ENCODE measurements at regions not wholly inside any gene's neighbourhood (a gene's known extent, or its start where the extent isn't known, plus 50 kb on each side); places are given as distances from the start of the nearest gene placed in this dataset.
"Not testable (repeated sequence)": the region's sequence is repeated elsewhere in the genome, so short reads cannot be mapped to it uniquely, and the experiment has no call there.

GRCh38 chr3:6468589-6468988 lies 392.3 kb upstream of the GRM7 start:
- DNase-seq: no peak

GRCh38 chr3:6471744-6472143 lies 389.2 kb upstream of the GRM7 start:
- no peak for DNase-seq

DNA sequence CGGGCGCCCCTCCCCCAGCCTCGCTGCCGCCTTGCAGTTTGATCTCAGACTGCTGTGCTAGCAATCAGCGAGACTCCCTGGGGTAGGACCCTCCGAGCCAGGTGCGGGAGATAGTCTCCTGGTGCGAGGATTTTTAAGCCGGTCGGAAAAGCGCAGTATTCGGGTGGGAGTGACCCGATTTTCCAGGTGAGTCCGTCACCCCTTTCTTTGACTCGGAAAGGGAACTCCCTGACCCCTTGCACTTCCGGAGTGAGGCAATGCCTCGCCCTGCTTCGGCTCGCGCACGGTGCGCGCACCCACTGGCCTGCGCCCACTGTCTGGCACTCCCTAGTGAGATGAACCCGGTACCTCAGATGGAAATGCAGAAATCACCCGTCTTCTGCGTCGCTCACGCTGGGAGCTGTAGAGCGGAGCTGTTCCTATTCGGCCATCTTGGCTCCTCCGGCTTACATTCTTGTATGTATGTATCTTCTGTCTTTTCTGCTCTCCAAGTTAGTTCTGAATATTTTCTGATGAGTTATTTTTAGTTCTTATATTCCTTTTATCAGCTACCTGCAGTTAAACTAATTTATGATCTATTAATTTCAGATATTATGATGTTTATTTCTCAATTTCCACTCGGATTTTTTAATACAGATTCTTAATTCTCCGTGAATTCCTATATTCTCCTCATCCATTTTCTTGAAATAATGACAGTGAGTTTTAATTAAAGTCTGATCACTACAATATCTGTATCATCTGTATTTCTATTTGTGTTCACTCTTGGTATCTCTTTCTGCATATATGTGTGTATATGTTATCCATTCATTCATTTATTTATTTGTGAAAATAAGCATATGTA lies 370.2 kb upstream of the GRM7 start:
- not testable (repeated sequence) for DNase-seq

DNA sequence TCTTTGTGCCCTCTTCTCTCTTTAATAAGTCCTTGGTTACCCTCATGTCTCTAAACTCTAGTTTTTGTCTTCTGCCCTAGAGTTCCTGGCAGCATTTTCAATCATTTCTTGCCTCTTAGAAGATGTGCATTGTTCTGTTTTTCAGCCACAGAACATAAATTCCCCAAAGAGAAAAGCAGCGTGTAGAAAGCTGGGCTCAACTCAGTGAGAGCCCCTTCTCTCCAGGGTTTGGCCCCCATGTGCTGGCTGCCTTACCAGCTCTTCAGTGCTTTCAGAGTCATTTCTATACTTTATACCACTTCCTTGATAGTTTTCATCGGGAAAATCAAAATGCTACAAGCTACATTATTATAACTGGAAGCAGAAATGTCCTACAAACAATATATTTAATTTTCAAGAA lies 369.1 kb upstream of the GRM7 start:
- no peak for DNase-seq

GRCh38 chr3:6492306-6492705 lies 368.6 kb upstream of the GRM7 start:
- DNase-seq: no peak

DNA sequence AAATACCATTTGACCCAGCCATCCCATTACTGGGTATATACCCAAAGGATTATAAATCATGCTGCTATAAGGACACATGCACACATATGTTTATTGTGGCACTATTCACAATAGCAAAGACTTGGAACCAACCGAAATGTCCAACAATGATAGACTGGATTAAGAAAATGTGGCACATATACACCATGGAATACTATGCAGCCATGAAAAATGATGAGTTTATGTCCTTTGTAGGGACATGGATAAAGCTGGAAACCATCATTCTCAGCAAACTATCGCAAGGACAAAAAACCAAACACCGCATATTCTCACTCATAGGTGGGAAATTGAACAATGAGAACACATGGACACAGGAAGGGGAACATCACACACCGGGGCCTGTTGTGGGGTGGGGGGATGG lies 362.0 kb upstream of the GRM7 start:
- DNase-seq: not testable (repeated sequence)

DNA sequence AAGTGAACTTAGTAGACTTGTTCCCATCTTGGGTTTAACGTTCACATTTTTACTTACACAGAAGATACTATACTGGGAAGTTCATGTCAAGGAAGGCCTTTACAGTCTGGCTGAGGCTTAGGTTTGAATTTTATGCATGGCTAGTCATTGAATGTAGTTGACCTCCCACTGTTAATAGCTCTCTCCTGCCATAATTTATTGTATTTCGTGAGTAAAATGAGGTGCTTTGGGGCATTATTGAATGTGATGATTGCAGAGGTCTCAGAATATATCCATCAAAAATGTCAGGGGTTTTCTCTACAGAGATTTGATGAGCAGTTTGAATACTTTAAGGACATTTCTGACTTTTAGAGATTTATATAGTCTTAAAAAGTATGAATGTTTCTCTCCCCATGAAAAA lies 356.6 kb upstream of the GRM7 start:
- no peak for DNase-seq

DNA sequence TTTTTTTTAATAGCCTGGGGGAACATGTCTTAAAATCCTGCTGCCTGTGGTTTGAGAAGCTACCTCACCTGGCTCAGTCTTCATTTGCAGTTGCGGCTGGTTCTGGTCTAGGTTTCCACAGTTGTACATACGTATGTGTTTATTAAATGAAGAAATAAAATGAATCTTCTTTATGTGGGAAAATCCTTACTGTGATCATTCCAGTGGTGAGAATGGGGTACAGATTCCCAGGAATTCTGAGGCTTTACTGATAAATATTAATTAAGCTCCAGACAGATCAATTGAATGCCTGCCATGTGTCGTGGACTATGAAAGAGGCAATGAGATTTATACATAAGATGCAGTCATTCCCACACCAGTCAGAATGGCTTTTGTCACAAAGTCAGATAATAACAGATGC lies 356.1 kb upstream of the GRM7 start:
- DNase-seq: no peak

GRCh38 chr3:6508410-6508759 lies 352.5 kb upstream of the GRM7 start:
- DNase-seq: no peak

DNA sequence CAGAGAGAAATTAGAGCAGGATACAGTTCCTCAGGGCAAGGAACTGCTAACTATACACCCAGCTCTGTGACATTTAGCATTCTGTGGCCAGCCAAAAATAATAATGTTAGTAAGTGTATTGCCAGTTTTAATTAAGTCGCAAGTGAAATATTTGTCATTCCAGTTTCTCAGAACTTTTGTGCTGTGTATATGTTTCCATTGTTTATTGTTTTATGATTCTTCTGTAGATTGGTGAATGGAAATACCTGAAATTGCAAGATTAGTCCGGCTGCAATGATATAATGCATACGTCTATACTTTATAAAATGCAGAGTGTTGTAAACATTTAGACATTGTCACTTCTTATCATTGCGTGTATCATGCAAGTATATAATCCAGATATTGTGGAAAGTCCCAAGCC lies 351.3 kb upstream of the GRM7 start:
- DNase-seq: no peak

GRCh38 chr3:6510713-6511112 lies 350.2 kb upstream of the GRM7 start:
- DNase-seq: no peak

DNA sequence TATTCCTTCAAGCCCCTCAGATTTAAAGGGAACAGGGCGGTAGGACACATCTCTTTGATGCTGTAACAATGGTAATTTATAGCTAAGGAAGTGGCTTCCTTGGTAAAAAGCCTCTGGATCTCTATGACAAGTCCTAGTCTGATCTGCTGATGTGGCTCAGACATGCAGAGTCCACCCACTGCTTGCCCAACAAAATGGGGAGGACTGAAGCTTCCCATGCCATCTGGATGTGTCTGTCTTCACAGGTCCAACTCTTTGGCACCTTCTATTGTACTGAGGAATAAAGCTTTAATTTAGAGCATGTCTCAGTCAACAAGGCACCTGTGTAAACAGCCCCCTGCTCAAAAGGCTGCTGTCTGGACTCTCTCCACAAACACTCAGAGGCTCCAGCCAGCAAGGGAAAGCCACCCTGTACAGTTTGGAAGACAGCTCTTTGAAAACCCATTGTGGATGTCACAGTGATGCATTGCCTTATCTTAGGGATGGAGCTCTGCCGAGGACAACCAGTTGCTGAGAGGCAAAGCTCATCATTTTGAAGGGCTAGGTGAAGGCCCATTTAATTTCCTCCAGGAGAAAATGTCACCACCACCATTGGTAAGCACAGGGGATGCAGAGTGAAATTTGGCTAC lies 348.6 kb upstream of the GRM7 start:
- no peak for DNase-seq

- no peak for DNase-seq
Measured at GRCh38 chr3:6516143-6516542, 344.8 kb upstream of the GRM7 start.

DNA sequence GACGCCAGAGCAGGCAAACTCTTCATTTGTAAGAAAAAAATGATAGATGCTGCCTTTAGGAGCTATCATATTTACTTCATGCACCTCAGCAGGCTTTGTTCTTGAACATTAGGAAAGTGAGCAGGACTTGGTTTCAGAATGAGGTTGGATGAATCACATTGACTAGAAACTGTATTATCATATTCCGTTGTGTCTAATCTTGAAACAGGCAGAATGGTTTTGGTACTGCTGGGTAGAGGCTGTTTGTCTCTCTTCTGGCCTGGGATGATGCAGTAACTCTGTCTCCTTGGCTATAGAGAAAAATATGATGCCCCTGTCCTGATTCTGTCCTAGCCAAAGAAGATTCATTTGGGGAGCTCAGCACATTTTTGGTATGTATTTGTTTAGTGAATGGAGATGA lies 344.2 kb upstream of the GRM7 start:
- no peak for DNase-seq

GRCh38 chr3:6518709-6519345 lies 342.1 kb upstream of the GRM7 start:
- DNase-seq: no peak

DNA sequence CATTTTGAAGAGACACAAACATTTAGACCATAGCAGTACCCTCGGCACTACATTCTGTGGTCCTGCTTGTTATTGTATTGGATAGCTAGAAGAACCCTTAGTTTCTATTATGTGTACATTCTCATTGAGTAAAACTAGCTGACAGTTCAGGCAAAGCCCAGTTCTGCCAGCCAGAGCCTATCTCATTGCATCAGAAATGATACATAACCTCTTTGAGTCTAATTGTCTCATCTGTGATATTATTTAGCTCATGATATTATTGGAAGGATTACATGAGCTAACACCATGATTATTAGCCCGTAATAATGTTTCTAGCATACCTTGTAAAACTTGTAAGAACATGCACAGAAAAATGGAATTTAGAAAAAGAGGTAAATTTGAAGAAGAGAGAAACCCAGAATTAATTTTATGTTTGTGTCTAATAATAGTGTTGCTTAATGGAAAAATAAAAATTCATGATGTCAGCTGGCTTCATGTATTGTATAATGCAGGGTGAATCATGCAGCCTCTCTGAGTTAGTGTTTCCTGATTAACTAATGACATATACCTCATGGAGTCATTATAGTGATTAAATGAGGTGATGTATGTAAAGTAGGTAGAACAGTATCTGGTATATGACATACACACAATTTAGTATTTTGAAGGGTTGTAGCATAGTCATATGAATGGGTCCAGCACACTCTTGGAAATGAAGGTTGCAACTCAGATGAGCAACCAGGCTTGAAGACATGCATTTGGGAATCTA lies 339.4 kb upstream of the GRM7 start:
- no peak for DNase-seq

- no peak for DNase-seq
Measured at GRCh38 chr3:6522191-6522590, 338.7 kb upstream of the GRM7 start.

DNA sequence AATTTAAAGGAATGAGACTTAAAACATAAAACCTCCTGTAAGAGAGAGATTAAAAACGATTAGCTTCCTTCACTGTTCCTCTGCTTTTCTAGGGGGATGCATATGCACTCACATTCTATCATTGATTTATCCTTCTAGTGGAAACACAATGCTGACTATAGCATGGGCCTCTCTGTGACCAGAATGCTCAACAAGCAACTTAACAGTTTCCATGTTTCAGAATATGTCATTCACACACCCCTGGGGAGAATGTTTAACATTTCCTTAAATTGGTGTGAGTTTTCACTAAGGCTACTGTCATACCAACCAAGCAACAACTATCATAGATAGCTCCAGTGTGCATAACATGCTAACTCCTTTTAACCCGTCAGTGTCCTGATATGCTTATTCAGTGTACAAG lies 337.9 kb upstream of the GRM7 start:
- DNase-seq: no peak

- no peak for DNase-seq
Measured at GRCh38 chr3:6524479-6524878, 336.4 kb upstream of the GRM7 start.

DNA sequence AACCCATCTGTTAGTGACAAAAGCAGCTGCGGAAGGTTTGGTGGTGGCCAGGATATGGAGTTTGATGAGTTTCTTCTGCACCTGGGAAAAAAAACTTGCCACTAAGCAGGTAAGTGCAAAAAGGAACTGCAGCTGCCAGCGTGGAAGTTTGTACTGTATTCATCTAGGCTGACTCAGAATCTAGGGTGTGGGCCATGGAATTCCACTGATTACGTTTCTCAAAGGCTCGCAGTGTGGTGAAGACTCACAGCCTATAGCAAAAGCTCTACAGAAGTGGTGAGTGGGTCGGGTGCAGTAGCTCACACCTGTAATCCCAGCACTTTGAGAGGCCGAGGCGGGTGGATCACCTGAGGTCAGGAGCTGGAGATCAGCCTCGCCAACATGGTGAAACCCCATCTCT lies 334.6 kb upstream of the GRM7 start:
- DNase-seq: no peak

DNA sequence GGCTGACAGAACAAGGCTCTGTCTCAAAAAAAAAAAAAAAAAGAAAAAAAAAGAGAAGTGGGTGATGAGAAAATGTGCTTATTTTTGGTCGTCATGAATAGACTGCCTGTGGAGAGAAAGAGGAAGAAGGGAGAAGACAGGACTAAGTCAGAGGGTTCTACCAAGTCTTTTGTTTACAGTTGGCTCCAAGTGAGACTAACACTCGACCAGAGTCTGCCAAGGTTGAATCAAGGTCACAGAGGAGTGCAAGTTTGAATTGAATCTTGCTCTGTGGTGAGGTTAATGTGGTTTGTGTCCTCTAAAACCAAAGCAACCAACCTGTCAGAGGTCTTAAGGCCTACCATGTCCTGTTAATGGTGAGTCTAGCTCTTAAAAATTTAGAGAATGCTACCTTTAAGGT lies 334.1 kb upstream of the GRM7 start:
- no peak for DNase-seq

GRCh38 chr3:6528951-6529350 lies 332.0 kb upstream of the GRM7 start:
- no peak for DNase-seq

GRCh38 chr3:6531153-6531552 lies 329.8 kb upstream of the GRM7 start:
- no peak for DNase-seq

- DNase-seq: no peak
Measured at GRCh38 chr3:6532101-6532500, 328.8 kb upstream of the GRM7 start.
